CD14-positive monocyte (primary cell): ENCODE measurements at regions not wholly inside any gene's neighbourhood (a gene's known extent, or its start where the extent isn't known, plus 50 kb on each side); places are given as distances from the start of the nearest gene placed in this dataset.
A peak's percentile ranks its signal among the peaks of the same experiment; 100 is the strongest.

Experiments used
- DNase-seq, 3 donors: peaks; one replicate each; pipeline ENCODE4 v3.0.0-alpha.2; 2011 to 2022
- H2AFZ ChIP-seq: 2 replicates; pipeline ENCODE4 v1.6.0; 2012; ENCODE audit warnings: mild to moderate bottlenecking, low read depth, low read length, inconsistent platforms; ENCODE audit not compliant: insufficient read depth, poor library complexity, severe bottlenecking
- H3K27ac ChIP-seq, 2 donors: 1 replicate in 1 of 2; 2 replicates in 1 of 2; pipeline ENCODE4 v1.5.1; 2012 to 2013; ENCODE audit warnings: low read length in 2 of 2, control low read depth in 1 of 2, inconsistent platforms in 1 of 2, low read depth in 1 of 2, mild to moderate bottlenecking in 1 of 2
- H3K27me3 ChIP-seq, 2 donors: one replicate each; pipeline versions ENCODE4 v1.6.0 to v1.6.1; 2011 to 2013; ENCODE audit warnings: low read length in 2 of 2; ENCODE audit not compliant: control insufficient read depth in 2 of 2, insufficient read depth in 2 of 2
- H3K36me3 ChIP-seq, 2 donors: replicated peaks in 1 of 2; 1 replicate in 1 of 2; 2 replicates in 1 of 2; pipeline versions ENCODE4 v1.5.1 to v1.6.1; 2012 to 2013; ENCODE audit warnings: low read length in 2 of 2, control low read depth in 1 of 2, inconsistent platforms in 1 of 2, mild to moderate bottlenecking in 1 of 2; ENCODE audit not compliant: insufficient read depth in 2 of 2, control insufficient read depth in 1 of 2
- H3K4me1 ChIP-seq, 2 donors: 1 replicate in 1 of 2; 2 replicates in 1 of 2; pipeline versions ENCODE4 v1.5.1 to v1.6.1; 2012 to 2013; ENCODE audit warnings: low read length in 2 of 2, control low read depth in 1 of 2, inconsistent platforms in 1 of 2, mild to moderate bottlenecking in 1 of 2, moderate library complexity in 1 of 2; ENCODE audit not compliant: insufficient read depth in 2 of 2, control insufficient read depth in 1 of 2
- H3K4me2 ChIP-seq: replicated peaks from 2 replicates; pipeline ENCODE3; 2012; ENCODE audit warnings: low read length, moderate library complexity, mild to moderate bottlenecking; ENCODE audit not compliant: poor library complexity, severe bottlenecking; ENCODE audit errors: extremely low read depth
- H3K4me3 ChIP-seq, 3 experiments: fragments of 200-600 bp in 1 of 3; sonication (generic) in 1 of 3; replicated peaks in 1 of 3; 1 replicate in 2 of 3; 2 replicates in 1 of 3; pipeline ENCODE4 v1.5.1; 2011 to 2013; ENCODE audit warnings: low read length in 3 of 3, mild to moderate bottlenecking in 3 of 3, control low read depth in 2 of 3, low read depth in 2 of 3, inconsistent platforms in 1 of 3, moderate library complexity in 1 of 3
- H3K79me2 ChIP-seq: 2 replicates; pipeline ENCODE4 v1.6.0; 2012; ENCODE audit warnings: mild to moderate bottlenecking, control low read depth, inconsistent platforms, low read length, moderate library complexity; ENCODE audit not compliant: insufficient read depth
- H3K9ac ChIP-seq: 2 replicates; pipeline ENCODE4 v1.6.0; 2017; ENCODE audit warnings: low read length, mild to moderate bottlenecking; ENCODE audit not compliant: insufficient read depth, poor library complexity, severe bottlenecking
- H3K9me3 ChIP-seq, 2 donors: replicated peaks in 1 of 2; 1 replicate in 1 of 2; 2 replicates in 1 of 2; pipeline versions ENCODE4 v1.5.1 to v1.6.1; 2012 to 2013; ENCODE audit warnings: low read length in 2 of 2, control low read depth in 1 of 2; ENCODE audit not compliant: control insufficient read depth in 1 of 2, insufficient read depth in 1 of 2
- H4K20me1 ChIP-seq: 2 replicates; pipeline ENCODE4 v1.6.0; 2012; ENCODE audit warnings: mild to moderate bottlenecking, low read length, control low read depth, moderate library complexity; ENCODE audit not compliant: insufficient read depth
- H3K27ac Mint-ChIP-seq, 7 donors: one replicate each; pipeline ENCODE4 v1.8.0; 2020; ENCODE audit warnings: mild to moderate bottlenecking in 7 of 7, mixed read lengths in 7 of 7, moderate library complexity in 6 of 7, inconsistent platforms in 2 of 7
- H3K27me3 Mint-ChIP-seq, 3 donors: one replicate each; pipeline ENCODE4 v1.8.0; 2021 to 2022; ENCODE audit warnings: low read depth in 3 of 3, mild to moderate bottlenecking in 3 of 3, mixed read lengths in 3 of 3, moderate library complexity in 3 of 3, inconsistent platforms in 1 of 3
- H3K36me3 Mint-ChIP-seq, 2 donors: one replicate each; pipeline ENCODE4 v1.8.0; 2020; ENCODE audit warnings: mixed read lengths in 2 of 2, inconsistent platforms in 1 of 2, mild to moderate bottlenecking in 1 of 2
- H3K4me1 Mint-ChIP-seq: one replicate; pipeline ENCODE4 v1.8.0; 2020; ENCODE audit warnings: mild to moderate bottlenecking, mixed read lengths
- H3K4me3 Mint-ChIP-seq, 2 donors: one replicate each; pipeline ENCODE4 v1.8.0; 2020; ENCODE audit warnings: mild to moderate bottlenecking in 2 of 2, mixed read lengths in 2 of 2, moderate library complexity in 1 of 2
- H3K9me3 Mint-ChIP-seq, 7 donors: one replicate each; pipeline ENCODE4 v1.8.0; 2020 to 2022; ENCODE audit warnings: mixed read lengths in 7 of 7, mild to moderate bottlenecking in 6 of 7, moderate library complexity in 6 of 7, inconsistent platforms in 2 of 7
- WGBS: methylation state at CpG from one replicate; pipeline ENCODE4 v1.1.5; 2013; ENCODE audit warnings: missing lambda C conversion rate; ENCODE audit not compliant: insufficient coverage; 5-methylcytosine and 5-hydroxymethylcytosine counted together
- intact Hi-C, 2 donors: fragments of 100-400 bp; cut with micrococcal nuclease; formaldehyde crosslinking; loops; one replicate each; pipeline versions ENCODE4 v1.15.0 to v1.15.1; 2023
- TF ChIP-seq, protein P1 (sequence below): fragments of 200-600 bp; IDR thresholded peaks from one replicate; pipeline ENCODE4 v1.8.0; 2022; ENCODE audit warnings: antibody characterized with exemption, mild to moderate bottlenecking

- intact Hi-C loops = no loop called here
- no CpG with 5 or more reads among the region's 3 CpGs for WGBS
- H3K4me3 ChIP-seq = peak overlapping the region in 1 of 3 experiments; percentile 37
- peaks cover 0 to 1% of the 10 kb centered on the region in 2 donors for H3K36me3 Mint-ChIP-seq
- H3K36me3 ChIP-seq = no peaks in the 10 kb centered on the region
- peak overlapping the region in 6 of 7 donors; percentile 16 to 88 (median 47) for H3K27ac Mint-ChIP-seq
- peaks cover 6 to 9% of the 10 kb centered on the region in 2 donors for H3K9me3 ChIP-seq
- TF ChIP-seq, protein P1, sequence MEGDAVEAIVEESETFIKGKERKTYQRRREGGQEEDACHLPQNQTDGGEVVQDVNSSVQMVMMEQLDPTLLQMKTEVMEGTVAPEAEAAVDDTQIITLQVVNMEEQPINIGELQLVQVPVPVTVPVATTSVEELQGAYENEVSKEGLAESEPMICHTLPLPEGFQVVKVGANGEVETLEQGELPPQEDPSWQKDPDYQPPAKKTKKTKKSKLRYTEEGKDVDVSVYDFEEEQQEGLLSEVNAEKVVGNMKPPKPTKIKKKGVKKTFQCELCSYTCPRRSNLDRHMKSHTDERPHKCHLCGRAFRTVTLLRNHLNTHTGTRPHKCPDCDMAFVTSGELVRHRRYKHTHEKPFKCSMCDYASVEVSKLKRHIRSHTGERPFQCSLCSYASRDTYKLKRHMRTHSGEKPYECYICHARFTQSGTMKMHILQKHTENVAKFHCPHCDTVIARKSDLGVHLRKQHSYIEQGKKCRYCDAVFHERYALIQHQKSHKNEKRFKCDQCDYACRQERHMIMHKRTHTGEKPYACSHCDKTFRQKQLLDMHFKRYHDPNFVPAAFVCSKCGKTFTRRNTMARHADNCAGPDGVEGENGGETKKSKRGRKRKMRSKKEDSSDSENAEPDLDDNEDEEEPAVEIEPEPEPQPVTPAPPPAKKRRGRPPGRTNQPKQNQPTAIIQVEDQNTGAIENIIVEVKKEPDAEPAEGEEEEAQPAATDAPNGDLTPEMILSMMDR = no peak
- no peaks in the 10 kb centered on the region for H4K20me1 ChIP-seq
- peak overlapping the region in 1 of 2 donors; percentile 46 for H3K4me3 Mint-ChIP-seq
- H3K27me3 Mint-ChIP-seq = no peaks in the 10 kb centered on the region
- peak in 2 of 3 donors; percentile 24 to 39 for DNase-seq
- H3K4me1 Mint-ChIP-seq = peaks cover 37% of the 10 kb centered on the region
- H2AFZ ChIP-seq = peak overlapping the region; percentile 40
- no peaks in the 10 kb centered on the region for H3K79me2 ChIP-seq
- no peaks in the 10 kb centered on the region for H3K27me3 ChIP-seq
- H3K9ac ChIP-seq = no peak overlapping the region
- peaks cover 7 to 16% (median 10%) of the 10 kb centered on the region in 7 donors for H3K9me3 Mint-ChIP-seq
- peak overlapping the region; percentile 44 to 48 for H3K27ac ChIP-seq
- peaks cover 27 to 34% of the 10 kb centered on the region in 2 donors for H3K4me1 ChIP-seq
- H3K4me2 ChIP-seq = peak overlapping the region; percentile 47
These were observed 56.8 kb upstream of the LRRK2 start for GRCh38 chr12:40168001-40168400.

DNA sequence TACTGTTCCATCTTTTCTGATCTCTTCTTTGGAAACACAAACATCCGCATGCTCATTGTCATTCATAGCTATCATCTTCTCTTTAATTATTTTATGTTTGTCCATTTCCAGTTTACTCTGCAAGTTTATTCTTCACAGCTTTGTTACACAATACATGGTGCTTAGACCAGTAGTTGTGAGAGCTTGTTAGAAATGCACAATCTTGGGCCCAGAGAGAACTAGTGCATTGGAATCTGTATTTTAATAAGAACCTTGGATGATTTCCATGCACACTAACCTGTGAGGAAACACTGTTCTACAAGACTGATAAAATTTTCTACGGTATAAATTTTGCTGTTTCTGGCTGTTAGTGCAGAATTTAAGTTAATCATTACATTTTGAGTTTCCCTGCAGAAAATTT is 59.3 kb upstream of the SLC2A13 start:
- Mint-ChIP-seq H3K36me3 (peaks cover 1 to 3% of the 10 kb centered on the region in 2 donors), H3K4me3 (no peak overlapping the region), H3K27ac (no peak overlapping the region), H3K27me3 (no peaks in the 10 kb centered on the region), H3K4me1 (peaks cover 18% of the 10 kb centered on the region), H3K9me3 (peaks cover 8 to 30% (median 15%) of the 10 kb centered on the region in 7 donors)
- DNase-seq = no peak
- Histone ChIP-seq H3K9ac (no peak overlapping the region), H3K9me3 (peaks cover 6 to 13% of the 10 kb centered on the region in 2 donors), H3K36me3 (no peaks in the 10 kb centered on the region), H3K4me1 (peaks cover 9 to 17% of the 10 kb centered on the region in 2 donors), H3K27ac (no peak overlapping the region), H4K20me1 (no peaks in the 10 kb centered on the region), H3K79me2 (no peaks in the 10 kb centered on the region), H2AFZ (no peak overlapping the region), H3K4me2 (no peak overlapping the region), H3K27me3 (no peaks in the 10 kb centered on the region), H3K4me3 (no peak overlapping the region)
- intact Hi-C loops = no loop called here
- WGBS = 100% methylated on average over 1 of the region's 2 CpGs
- TF ChIP-seq, protein P1 = no peak
